ENCODE measurements at regions not wholly inside any gene's neighbourhood (a gene's known extent, or its start where the extent isn't known, plus 50 kb on each side); places are given as distances from the start of the nearest gene placed in this dataset.

DNA sequence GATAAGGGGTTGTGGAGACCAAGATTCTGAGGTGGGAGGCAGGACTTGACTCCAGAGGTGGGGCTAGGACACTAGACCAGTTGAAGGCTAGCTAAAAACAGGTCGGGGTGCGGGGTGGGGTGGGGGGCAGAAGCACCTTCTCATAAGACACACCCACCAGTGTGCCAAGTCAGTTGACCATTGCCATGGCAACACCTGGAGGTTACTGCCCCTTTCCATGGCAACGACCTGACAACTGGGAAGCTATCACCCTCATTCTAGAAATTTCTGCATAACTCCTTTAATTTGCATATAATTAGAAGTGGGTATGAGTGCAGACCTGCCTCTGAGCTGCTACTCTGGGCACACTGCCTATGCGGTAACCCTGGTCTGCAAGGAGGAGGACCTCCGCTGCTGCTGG, 53.9 kb upstream of the ALOX12 start:
- intact Hi-C loops (cut with DNase I), result no loop called here
- Histone ChIP-seq H3K4me1 (no peaks in the 10 kb centered on the region), H3K4me3 (no peak overlapping the region), H3K27me3 (no peaks in the 10 kb centered on the region), H3K9me3 (no peaks in the 10 kb centered on the region), H3K36me3 (no peaks in the 10 kb centered on the region), H3K27ac (no peak overlapping the region)
- TF ChIP-seq CTCF (IDR thresholded peaks at IDR 0.05), result no peak
- no peak for DNase-seq (ENCODE audit: low spot score in 2 of 2)

DNA sequence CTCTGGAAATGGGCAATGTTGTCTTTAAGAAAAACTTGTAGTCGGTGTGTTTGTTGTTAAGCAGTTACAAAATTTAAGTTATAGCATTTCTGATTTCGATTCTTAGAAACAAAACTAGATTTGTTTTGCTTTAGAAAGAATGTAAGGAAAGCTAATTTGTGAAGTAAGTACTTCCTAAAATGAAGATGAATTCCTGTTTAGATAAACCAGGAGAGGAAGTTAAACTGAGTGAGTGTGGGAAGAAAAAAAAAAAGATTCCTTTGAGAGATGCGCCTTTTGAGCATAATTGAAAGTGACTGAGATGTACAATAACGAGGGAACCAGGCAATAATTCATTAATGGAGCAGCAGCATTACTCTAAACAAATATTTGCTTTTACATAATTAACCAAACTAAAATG, 52.4 kb upstream of the ALOX12 start:
- no peak for TF ChIP-seq CTCF (IDR thresholded peaks at IDR 0.05)
- Histone ChIP-seq H3K9me3 (no peaks in the 10 kb centered on the region), H3K4me3 (no peak overlapping the region), H3K4me1 (no peaks in the 10 kb centered on the region), H3K27ac (no peak overlapping the region), H3K36me3 (no peaks in the 10 kb centered on the region), H3K27me3 (no peaks in the 10 kb centered on the region)
- intact Hi-C loops (cut with DNase I), result no loop called here
- DNase-seq (ENCODE audit: low spot score in 2 of 2), result no peak
